ENCODE measurements at regions not wholly inside any gene's neighbourhood (a gene's known extent, or its start where the extent isn't known, plus 50 kb on each side); places are given as distances from the start of the nearest gene placed in this dataset.
"Not testable (repeated sequence)": the region's sequence is repeated elsewhere in the genome, so short reads cannot be mapped to it uniquely, and the experiment has no call there.

- Mint-ChIP-seq H3K4me3 (no peak overlapping the region), H3K4me1 (ENCODE audit: low read depth) (no peaks in the 10 kb centered on the region), H3K27ac (no peak overlapping the region), H3K9me3 (no peaks in the 10 kb centered on the region), H3K36me3 (ENCODE audit: low read depth) (no peaks in the 10 kb centered on the region), H3K27me3 (ENCODE audit: insufficient read depth) (no peaks in the 10 kb centered on the region)
- no peak for DNase-seq (ENCODE audit: low spot score)
- intact Hi-C loops (cut with micrococcal nuclease): no loop called here
Measured at GRCh38 chr3:98710067-98710659, 53.0 kb upstream of the ST3GAL6 start.

- no peak overlapping the region for H3K27ac Mint-ChIP-seq
- H3K4me1 Mint-ChIP-seq (ENCODE audit: low read depth): no peaks in the 10 kb centered on the region
- DNase-seq (ENCODE audit: low spot score): no peak
- H3K36me3 Mint-ChIP-seq (ENCODE audit: low read depth): no peaks in the 10 kb centered on the region
- no peaks in the 10 kb centered on the region for H3K27me3 Mint-ChIP-seq (ENCODE audit: insufficient read depth)
- no peak overlapping the region for H3K4me3 Mint-ChIP-seq
- intact Hi-C loops (cut with micrococcal nuclease): no loop called here
- no peaks in the 10 kb centered on the region for H3K9me3 Mint-ChIP-seq
Measured at GRCh38 chr3:98711426-98711825, 51.7 kb upstream of the ST3GAL6 start.

- Mint-ChIP-seq H3K9me3 (no peaks in the 10 kb centered on the region), H3K27me3 (ENCODE audit: insufficient read depth) (peaks cover 3% of the 10 kb centered on the region), H3K4me3 (no peak overlapping the region), H3K4me1 (ENCODE audit: low read depth) (no peaks in the 10 kb centered on the region), H3K36me3 (ENCODE audit: low read depth) (no peaks in the 10 kb centered on the region), H3K27ac (no peak overlapping the region)
- DNase-seq (ENCODE audit: low spot score): no peak
- intact Hi-C loops (cut with micrococcal nuclease): no loop called here
Measured at GRCh38 chr3:98712726-98713125, 50.4 kb upstream of the ST3GAL6 start.

- H3K36me3 Mint-ChIP-seq (ENCODE audit: low read depth); H3K4me1 Mint-ChIP-seq (ENCODE audit: low read depth); DNase-seq (ENCODE audit: low spot score); H3K4me3 Mint-ChIP-seq; intact Hi-C loops (cut with micrococcal nuclease); H3K27me3 Mint-ChIP-seq (ENCODE audit: insufficient read depth); H3K9me3 Mint-ChIP-seq; H3K27ac Mint-ChIP-seq: not testable (repeated sequence)
Measured at GRCh38 chr3:98713332-98713731, 49.8 kb upstream of the ST3GAL6 start.

Measured in activated T-helper 1 cell treated with anti-CD3 and anti-CD28 coated beads, Interleukin-12 subunit alpha, Interleukin-12 subunit beta, Interleukin-2, Interleukin-4 antibody, amounts not matched to agents 30 ng/mL and 10 ng/mL and 1 ng/mL, durations not matched to agents 14 hours and 24 hours and 36 hours (primary cell).